Liver (tissue), 8 donors: ENCODE measurements at regions not wholly inside any gene's neighbourhood (a gene's known extent, or its start where the extent isn't known, plus 50 kb on each side); places are given as distances from the start of the nearest gene placed in this dataset.

Experiments used
- DNase-seq: peaks from one replicate; pipeline ENCODE4 v3.0.0-alpha.2; 2017; ENCODE audit warnings: low spot score
- H3K27ac ChIP-seq, 2 donors: one replicate each; pipeline ENCODE4 v1.7.0; 2013; ENCODE audit warnings: inconsistent platforms in 2 of 2, low read length in 2 of 2, control low read depth in 1 of 2, low read depth in 1 of 2, mild to moderate bottlenecking in 1 of 2
- H3K27me3 ChIP-seq, 4 donors: one replicate each; pipeline versions ENCODE4 v1.6.1 to v1.7.0; 2013; ENCODE audit warnings: low read length in 3 of 4, inconsistent platforms in 1 of 4, mild to moderate bottlenecking in 1 of 4, moderate library complexity in 1 of 4; ENCODE audit not compliant: control insufficient read depth in 4 of 4, insufficient read depth in 4 of 4
- H3K36me3 ChIP-seq, 4 donors: one replicate each; pipeline versions ENCODE4 v1.6.1 to v1.7.0; 2013; ENCODE audit warnings: low read length in 3 of 4, mild to moderate bottlenecking in 3 of 4, low read depth in 1 of 4, moderate library complexity in 1 of 4; ENCODE audit not compliant: control insufficient read depth in 4 of 4, insufficient read depth in 3 of 4
- H3K4me1 ChIP-seq, 4 donors: one replicate each; pipeline versions ENCODE4 v1.6.1 to v1.7.0; 2013; ENCODE audit warnings: low read length in 3 of 4, mild to moderate bottlenecking in 3 of 4, moderate library complexity in 1 of 4; ENCODE audit not compliant: control insufficient read depth in 4 of 4, insufficient read depth in 4 of 4
- H3K4me3 ChIP-seq, 3 donors: one replicate each; pipeline versions ENCODE4 v1.6.1 to v1.7.0; 2013; ENCODE audit warnings: low read length in 3 of 3, control low read depth in 1 of 3, low read depth in 1 of 3, mild to moderate bottlenecking in 1 of 3
- H3K9ac ChIP-seq, 2 donors: one replicate each; pipeline ENCODE4 v1.7.0; 2013; ENCODE audit warnings: low read length in 2 of 2, mild to moderate bottlenecking in 2 of 2, moderate library complexity in 2 of 2, control low read depth in 1 of 2, low read depth in 1 of 2
- H3K9me3 ChIP-seq, 4 donors: one replicate each; pipeline versions ENCODE4 v1.6.1 to v1.7.0; 2013; ENCODE audit warnings: low read length in 3 of 4; ENCODE audit not compliant: control insufficient read depth in 4 of 4
- CTCF ChIP-seq: fragments of 150-350 bp; IDR thresholded peaks from 2 replicates; pipeline ENCODE4 v1.5.1; 2017; ENCODE audit warnings: improper control_type of control experiment, low read depth, low read length; ENCODE audit not compliant: missing input control
- EGR1 ChIP-seq, 2 donors: IDR thresholded peaks; 2 replicates each; pipeline ENCODE4 v1.6.1; 2016 to 2018; ENCODE audit warnings: antibody characterized with exemption in 2 of 2, low read depth in 2 of 2
- FOXA1 ChIP-seq: IDR thresholded peaks from 2 replicates; pipeline ENCODE4 v1.6.1; 2016; ENCODE audit warnings: antibody characterized with exemption
- GABPA ChIP-seq, 2 donors: IDR thresholded peaks in 1 of 2; conservative IDR thresholded peaks in 1 of 2; 2 replicates each; pipeline ENCODE4 v1.6.1; 2016; ENCODE audit warnings: antibody characterized with exemption in 2 of 2, mild to moderate bottlenecking in 1 of 2, moderate library complexity in 1 of 2
- HNF4A ChIP-seq, 2 donors: conservative IDR thresholded peaks; 2 replicates each; pipeline ENCODE4 v1.6.1; 2016; ENCODE audit warnings: antibody characterized with exemption in 2 of 2, mild to moderate bottlenecking in 2 of 2
- HNF4G ChIP-seq: IDR thresholded peaks from 2 replicates; pipeline ENCODE4 v1.6.1; 2016; ENCODE audit warnings: antibody characterized with exemption
- JUND ChIP-seq, 2 donors: IDR thresholded peaks; 2 replicates each; pipeline ENCODE4 v1.6.1; 2016; ENCODE audit warnings: antibody characterized with exemption in 2 of 2
- MAX ChIP-seq: IDR thresholded peaks from 2 replicates; pipeline ENCODE4 v1.6.1; 2016; ENCODE audit warnings: antibody characterized with exemption
- NR2F2 ChIP-seq: IDR thresholded peaks from 2 replicates; pipeline ENCODE4 v1.6.1; 2016; ENCODE audit warnings: antibody characterized with exemption
- RAD21 ChIP-seq, 2 donors: IDR thresholded peaks; 2 replicates each; pipeline ENCODE4 v1.6.1; 2016; ENCODE audit warnings: antibody characterized with exemption in 2 of 2, mild to moderate bottlenecking in 2 of 2
- RXRA ChIP-seq, 2 donors: IDR thresholded peaks; 2 replicates each; pipeline ENCODE4 v1.6.1; 2017 to 2018; ENCODE audit warnings: antibody characterized with exemption in 2 of 2, mild to moderate bottlenecking in 1 of 2
- TAF1 ChIP-seq: conservative IDR thresholded peaks from 2 replicates; pipeline ENCODE4 v1.6.1; 2016; ENCODE audit warnings: antibody characterized with exemption, mild to moderate bottlenecking
- YY1 ChIP-seq: IDR thresholded peaks from 2 replicates; pipeline ENCODE4 v1.6.1; 2016; ENCODE audit warnings: antibody characterized with exemption, mild to moderate bottlenecking
- ZBTB33 ChIP-seq: IDR thresholded peaks from 2 replicates; pipeline ENCODE4 v1.6.1; 2016; ENCODE audit warnings: antibody characterized with exemption
- whole genome bisulfite sequencing: extraction: QIAGEN DNeasy Blood & Tissue Kit; methylation state at CpG from one replicate; pipeline ENCODE4 v1.1.7; 2013; 5-methylcytosine and 5-hydroxymethylcytosine counted together
- TF ChIP-seq, protein P1 (sequence below): IDR thresholded peaks from 2 replicates; pipeline ENCODE4 v1.6.1; 2016; ENCODE audit warnings: antibody characterized with exemption, mild to moderate bottlenecking
- TF ChIP-seq, protein P2 (sequence below): IDR thresholded peaks from 2 replicates; pipeline ENCODE4 v1.6.1; 2016; ENCODE audit warnings: antibody characterized with exemption
- donor health status: healthy.
- donor health status: healthy.
- donor health status: healthy.
- donor health status: healthy.
- donor health status: healthy.

DNA sequence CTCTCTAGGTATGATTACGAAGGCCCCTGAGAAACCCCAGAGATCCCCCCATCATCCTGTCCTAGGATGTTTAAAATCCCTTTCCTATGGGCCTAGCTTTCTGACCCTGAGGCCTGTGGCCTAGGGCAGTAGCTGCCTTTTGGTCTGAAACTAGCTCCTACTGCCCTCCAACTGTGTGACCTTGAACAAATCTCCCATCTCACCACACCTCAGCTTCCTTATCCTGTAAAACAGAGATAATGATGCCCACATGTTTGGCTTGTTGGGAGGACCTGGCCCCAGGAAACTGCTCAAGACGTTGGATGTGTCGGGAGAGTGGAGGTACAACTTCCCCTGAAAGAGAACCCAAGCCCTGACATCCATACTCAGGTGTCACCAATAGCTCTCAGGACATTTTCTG, 213.2 kb downstream of the SMAD2 start:
- H3K4me1 ChIP-seq: no peaks in the 10 kb centered on the region
- TF ChIP-seq HNF4A (conservative IDR thresholded peaks at IDR 0.05): no peak
- TF ChIP-seq ZBTB33: no peak
- TF ChIP-seq EGR1 (IDR thresholded peaks at IDR 0.05; ENCODE audit: low read depth in 2 of 2): no peak
- no peak for TF ChIP-seq FOXA1
- TF ChIP-seq CTCF: no peak
- TF ChIP-seq, protein P1, sequence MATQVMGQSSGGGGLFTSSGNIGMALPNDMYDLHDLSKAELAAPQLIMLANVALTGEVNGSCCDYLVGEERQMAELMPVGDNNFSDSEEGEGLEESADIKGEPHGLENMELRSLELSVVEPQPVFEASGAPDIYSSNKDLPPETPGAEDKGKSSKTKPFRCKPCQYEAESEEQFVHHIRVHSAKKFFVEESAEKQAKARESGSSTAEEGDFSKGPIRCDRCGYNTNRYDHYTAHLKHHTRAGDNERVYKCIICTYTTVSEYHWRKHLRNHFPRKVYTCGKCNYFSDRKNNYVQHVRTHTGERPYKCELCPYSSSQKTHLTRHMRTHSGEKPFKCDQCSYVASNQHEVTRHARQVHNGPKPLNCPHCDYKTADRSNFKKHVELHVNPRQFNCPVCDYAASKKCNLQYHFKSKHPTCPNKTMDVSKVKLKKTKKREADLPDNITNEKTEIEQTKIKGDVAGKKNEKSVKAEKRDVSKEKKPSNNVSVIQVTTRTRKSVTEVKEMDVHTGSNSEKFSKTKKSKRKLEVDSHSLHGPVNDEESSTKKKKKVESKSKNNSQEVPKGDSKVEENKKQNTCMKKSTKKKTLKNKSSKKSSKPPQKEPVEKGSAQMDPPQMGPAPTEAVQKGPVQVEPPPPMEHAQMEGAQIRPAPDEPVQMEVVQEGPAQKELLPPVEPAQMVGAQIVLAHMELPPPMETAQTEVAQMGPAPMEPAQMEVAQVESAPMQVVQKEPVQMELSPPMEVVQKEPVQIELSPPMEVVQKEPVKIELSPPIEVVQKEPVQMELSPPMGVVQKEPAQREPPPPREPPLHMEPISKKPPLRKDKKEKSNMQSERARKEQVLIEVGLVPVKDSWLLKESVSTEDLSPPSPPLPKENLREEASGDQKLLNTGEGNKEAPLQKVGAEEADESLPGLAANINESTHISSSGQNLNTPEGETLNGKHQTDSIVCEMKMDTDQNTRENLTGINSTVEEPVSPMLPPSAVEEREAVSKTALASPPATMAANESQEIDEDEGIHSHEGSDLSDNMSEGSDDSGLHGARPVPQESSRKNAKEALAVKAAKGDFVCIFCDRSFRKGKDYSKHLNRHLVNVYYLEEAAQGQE: no peak
- no peak for TF ChIP-seq RAD21 (IDR thresholded peaks at IDR 0.05)
- TF ChIP-seq TAF1: no peak
- TF ChIP-seq MAX: no peak
- TF ChIP-seq JUND (IDR thresholded peaks at IDR 0.05): no peak
- no peak for TF ChIP-seq GABPA (IDR thresholded peaks at IDR 0.05 in 1 of 2, conservative IDR thresholded peaks at IDR 0.05 in 1 of 2)
- TF ChIP-seq RXRA (IDR thresholded peaks at IDR 0.05): no peak
- no peak for TF ChIP-seq HNF4G
- no peak overlapping the region for H3K27ac ChIP-seq
- no peak overlapping the region for H3K4me3 ChIP-seq
- H3K9me3 ChIP-seq: no peaks in the 10 kb centered on the region
- peaks cover 0 to 7% (median 0%) of the 10 kb centered on the region in 4 donors for H3K27me3 ChIP-seq
- DNase-seq: no peak
- no peak overlapping the region for H3K9ac ChIP-seq
- H3K36me3 ChIP-seq: no peaks in the 10 kb centered on the region
- WGBS: 75% methylated on average over 3 of the region's 3 CpGs

GRCh38 chr18:47716632-47717185, 213.8 kb downstream of the SMAD2 start:
- Histone ChIP-seq H3K9ac (no peak overlapping the region), H3K4me3 (no peak overlapping the region), H3K27ac (no peak overlapping the region), H3K9me3 (no peaks in the 10 kb centered on the region), H3K4me1 (no peaks in the 10 kb centered on the region), H3K36me3 (no peaks in the 10 kb centered on the region), H3K27me3 (peaks cover 0 to 7% (median 0%) of the 10 kb centered on the region in 4 donors)
- DNase-seq: no peak
- 45% methylated on average over 6 of the region's 6 CpGs for WGBS
- TF ChIP-seq JUND (IDR thresholded peaks at IDR 0.05) (no peak), ZBTB33 (no peak), YY1 (no peak), NR2F2 (no peak)
- TF ChIP-seq, protein P2, sequence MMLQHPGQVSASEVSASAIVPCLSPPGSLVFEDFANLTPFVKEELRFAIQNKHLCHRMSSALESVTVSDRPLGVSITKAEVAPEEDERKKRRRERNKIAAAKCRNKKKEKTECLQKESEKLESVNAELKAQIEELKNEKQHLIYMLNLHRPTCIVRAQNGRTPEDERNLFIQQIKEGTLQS: no peak
- TF ChIP-seq, protein P1: no peak
